Skeletal muscle tissue (tissue), 3 donors: ENCODE measurements at regions not wholly inside any gene's neighbourhood (a gene's known extent, or its start where the extent isn't known, plus 50 kb on each side); places are given as distances from the start of the nearest gene placed in this dataset.

Experiments
- H3K27ac ChIP-seq: one replicate; pipeline ENCODE4 v1.7.0; 2013; ENCODE audit warnings: mild to moderate bottlenecking, low read depth, low read length, inconsistent platforms
- H3K27me3 ChIP-seq, 3 donors: one replicate each; pipeline ENCODE4 v1.7.0; 2013; ENCODE audit warnings: low read length in 3 of 3; ENCODE audit not compliant: control insufficient read depth in 3 of 3, insufficient read depth in 3 of 3
- H3K36me3 ChIP-seq, 3 donors: one replicate each; pipeline ENCODE4 v1.7.0; 2013; ENCODE audit warnings: low read length in 3 of 3; ENCODE audit not compliant: control insufficient read depth in 3 of 3, insufficient read depth in 3 of 3
- H3K4me1 ChIP-seq, 3 donors: one replicate each; pipeline ENCODE4 v1.7.0; 2013; ENCODE audit warnings: low read length in 3 of 3, mild to moderate bottlenecking in 3 of 3; ENCODE audit not compliant: control insufficient read depth in 3 of 3, insufficient read depth in 3 of 3
- H3K4me3 ChIP-seq, 3 donors: one replicate each; pipeline ENCODE4 v1.7.0; 2013; ENCODE audit warnings: low read length in 3 of 3
- H3K9ac ChIP-seq, 3 donors: one replicate each; pipeline ENCODE4 v1.7.0; 2013; ENCODE audit warnings: low read length in 3 of 3, mild to moderate bottlenecking in 3 of 3, moderate library complexity in 2 of 3, low read depth in 1 of 3
- H3K9me3 ChIP-seq, 3 donors: one replicate each; pipeline ENCODE4 v1.7.0; 2013; ENCODE audit warnings: low read length in 3 of 3; ENCODE audit not compliant: control insufficient read depth in 3 of 3
- donor health status: Osteomylitis.

GRCh38 chr1:232403017-232403714 is 226.8 kb downstream of the SIPA1L2 start:
- no peak overlapping the region for H3K4me3 ChIP-seq
- H3K36me3 ChIP-seq, result peaks cover 12 to 30% (median 24%) of the 10 kb centered on the region in 3 donors
- H3K9ac ChIP-seq, result no peak overlapping the region
- no peaks in the 10 kb centered on the region for H3K9me3 ChIP-seq
- no peaks in the 10 kb centered on the region for H3K4me1 ChIP-seq
- no peaks in the 10 kb centered on the region for H3K27me3 ChIP-seq
- H3K27ac ChIP-seq, result no peak overlapping the region

DNA sequence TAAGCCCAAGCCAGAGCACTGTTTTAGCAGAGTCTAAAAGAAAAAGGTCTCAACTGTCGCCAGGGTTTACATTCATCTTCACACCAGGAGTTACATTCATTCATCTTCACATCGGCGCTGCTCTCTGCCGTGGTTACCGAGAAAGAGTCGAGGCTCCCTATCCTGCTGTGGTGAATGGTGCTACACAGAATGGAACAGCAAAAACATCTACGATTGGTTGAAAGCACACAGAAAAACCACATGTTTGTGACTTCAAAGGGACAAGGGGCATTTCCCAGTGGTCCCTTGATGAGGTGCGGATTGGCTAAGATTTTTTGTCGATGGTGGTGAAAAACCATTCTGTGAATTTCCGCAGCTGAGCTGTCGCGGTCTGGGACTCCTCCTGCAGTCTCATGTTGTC is 231.1 kb downstream of the SIPA1L2 start:
- H3K36me3 ChIP-seq, result peaks cover 12 to 30% (median 27%) of the 10 kb centered on the region in 3 donors
- no peaks in the 10 kb centered on the region for H3K4me1 ChIP-seq
- no peaks in the 10 kb centered on the region for H3K27me3 ChIP-seq
- no peak overlapping the region for H3K9ac ChIP-seq
- no peaks in the 10 kb centered on the region for H3K9me3 ChIP-seq
- no peak overlapping the region for H3K27ac ChIP-seq
- H3K4me3 ChIP-seq, result no peak overlapping the region

GRCh38 chr1:232393444-232394146 is 236.3 kb downstream of the SIPA1L2 start:
- H3K4me3 ChIP-seq, result no peak overlapping the region
- H3K9me3 ChIP-seq, result no peaks in the 10 kb centered on the region
- H3K9ac ChIP-seq, result no peak overlapping the region
- peaks cover 0 to 5% (median 1%) of the 10 kb centered on the region in 3 donors for H3K36me3 ChIP-seq
- no peaks in the 10 kb centered on the region for H3K27me3 ChIP-seq
- no peaks in the 10 kb centered on the region for H3K4me1 ChIP-seq
- H3K27ac ChIP-seq, result no peak overlapping the region

DNA sequence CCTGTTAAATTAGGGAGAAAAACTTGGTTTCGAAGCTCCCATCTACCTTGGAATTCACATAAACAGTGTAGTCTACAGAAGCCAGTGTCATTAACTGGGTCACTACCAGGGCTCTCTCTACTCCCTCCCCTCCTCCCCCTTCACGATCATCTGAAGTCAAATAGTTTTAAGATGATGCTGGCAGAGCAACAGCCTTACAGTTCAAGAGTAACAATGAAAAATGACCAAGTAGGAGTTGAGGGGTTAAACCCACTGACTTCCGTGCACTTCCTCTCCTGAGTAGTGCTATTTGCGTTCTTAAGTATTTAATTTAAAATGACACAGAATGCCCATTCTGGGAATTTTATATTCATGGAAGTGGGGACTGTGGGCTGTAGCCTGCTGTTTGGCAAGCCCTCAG is 236.9 kb downstream of the SIPA1L2 start:
- H3K36me3 ChIP-seq, result peaks cover 0 to 2% (median 0%) of the 10 kb centered on the region in 3 donors
- no peak overlapping the region for H3K9ac ChIP-seq
- no peaks in the 10 kb centered on the region for H3K9me3 ChIP-seq
- H3K4me3 ChIP-seq, result no peak overlapping the region
- no peak overlapping the region for H3K27ac ChIP-seq
- no peaks in the 10 kb centered on the region for H3K4me1 ChIP-seq
- no peaks in the 10 kb centered on the region for H3K27me3 ChIP-seq

DNA sequence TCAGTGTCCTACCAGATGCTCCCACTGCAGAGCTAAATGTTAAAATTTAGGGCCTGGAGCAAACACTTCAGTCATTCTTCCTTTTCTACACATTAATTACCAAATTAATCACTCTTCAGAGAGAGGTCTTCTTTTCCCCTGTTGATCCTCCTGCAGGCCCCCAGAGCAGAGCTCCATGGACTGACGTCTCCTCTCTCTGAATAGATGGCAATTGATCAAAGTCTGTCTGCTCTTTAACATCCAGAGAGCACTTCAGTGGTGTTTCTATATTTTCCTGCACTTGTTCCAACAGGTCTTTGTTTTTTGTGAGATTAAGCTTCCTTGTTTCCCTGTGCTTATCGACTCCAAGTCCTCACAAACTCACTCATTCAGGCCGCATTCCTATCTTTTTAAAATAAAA is 239.3 kb downstream of the SIPA1L2 start:
- Histone ChIP-seq H3K4me1 (peaks cover 0 to 3% (median 3%) of the 10 kb centered on the region in 3 donors), H3K36me3 (no peaks in the 10 kb centered on the region), H3K27me3 (no peaks in the 10 kb centered on the region), H3K27ac (no peak overlapping the region), H3K4me3 (no peak overlapping the region), H3K9me3 (no peaks in the 10 kb centered on the region), H3K9ac (no peak overlapping the region)

DNA sequence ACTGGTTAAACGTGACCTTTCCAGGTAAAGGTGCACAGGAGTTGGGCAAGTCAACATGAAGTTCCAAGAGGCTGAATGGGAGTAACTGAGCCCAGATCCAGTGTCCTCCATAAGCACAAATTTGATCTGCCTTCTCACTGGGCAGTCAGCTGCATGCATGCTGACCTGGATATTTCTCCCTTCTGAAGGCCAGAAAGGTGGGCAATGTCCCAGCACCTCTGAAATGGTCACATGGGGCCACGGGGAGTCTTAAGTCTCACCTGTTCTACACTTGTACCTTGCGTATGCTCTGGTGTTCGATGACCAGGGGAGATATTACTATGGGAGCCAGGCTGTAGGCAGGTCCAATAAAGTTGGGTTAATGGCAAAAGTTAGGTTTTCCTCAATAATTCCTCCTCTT is 240.2 kb downstream of the SIPA1L2 start:
- Histone ChIP-seq H3K27ac (no peak overlapping the region), H3K27me3 (no peaks in the 10 kb centered on the region), H3K9me3 (no peaks in the 10 kb centered on the region), H3K9ac (no peak overlapping the region), H3K36me3 (no peaks in the 10 kb centered on the region), H3K4me3 (no peak overlapping the region), H3K4me1 (peaks cover 0 to 3% (median 3%) of the 10 kb centered on the region in 3 donors)

GRCh38 chr1:232388363-232388762 is 241.6 kb downstream of the SIPA1L2 start:
- H3K36me3 ChIP-seq, result no peaks in the 10 kb centered on the region
- H3K27me3 ChIP-seq, result no peaks in the 10 kb centered on the region
- no peak overlapping the region for H3K9ac ChIP-seq
- no peak overlapping the region for H3K27ac ChIP-seq
- no peak overlapping the region for H3K4me3 ChIP-seq
- H3K4me1 ChIP-seq, result peaks cover 0 to 3% (median 3%) of the 10 kb centered on the region in 3 donors
- no peaks in the 10 kb centered on the region for H3K9me3 ChIP-seq

DNA sequence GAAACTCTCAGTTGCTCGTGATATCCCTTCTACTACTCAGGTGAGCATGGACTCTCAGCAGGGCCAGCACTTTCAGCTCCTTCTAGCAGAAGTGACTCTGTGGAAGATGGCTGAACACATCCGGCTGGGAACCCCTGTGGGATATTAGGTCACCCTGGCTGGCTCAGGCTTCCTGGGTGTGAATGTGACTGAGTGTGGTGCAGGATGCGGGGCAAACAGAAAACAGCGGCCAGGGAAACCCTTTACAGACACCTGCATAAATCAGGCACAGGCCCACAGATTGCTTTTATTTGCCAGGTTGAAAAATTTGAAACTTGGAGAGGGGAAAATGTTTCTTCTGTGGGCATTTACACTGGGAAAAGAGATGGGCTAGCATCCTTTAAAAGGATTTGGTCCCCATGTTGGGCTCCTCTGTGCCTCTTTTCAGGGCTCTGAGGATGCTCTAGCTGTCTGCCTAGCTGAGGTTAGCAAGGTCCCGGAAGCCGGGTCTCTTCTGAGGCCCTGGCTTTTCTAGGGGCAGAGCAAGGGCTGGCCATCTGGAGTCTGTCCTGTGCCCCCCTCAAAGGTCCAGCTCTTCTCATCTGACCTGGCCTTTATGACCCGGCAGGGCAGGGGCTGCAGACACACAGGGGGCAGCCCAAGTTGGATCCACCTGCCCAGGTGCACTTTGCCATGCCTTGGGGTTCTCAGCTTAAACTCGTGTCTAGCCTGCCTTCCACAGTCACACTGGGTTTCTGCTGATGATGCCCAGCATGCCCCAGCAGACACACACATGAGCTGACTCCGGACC is 243.0 kb downstream of the SIPA1L2 start:
- Histone ChIP-seq H3K27me3 (no peaks in the 10 kb centered on the region), H3K9me3 (no peaks in the 10 kb centered on the region), H3K27ac (no peak overlapping the region), H3K36me3 (no peaks in the 10 kb centered on the region), H3K4me3 (no peak overlapping the region), H3K9ac (no peak overlapping the region), H3K4me1 (peaks cover 0 to 3% (median 3%) of the 10 kb centered on the region in 3 donors)

- no peaks in the 10 kb centered on the region for H3K27me3 ChIP-seq
- H3K4me1 ChIP-seq, result peaks cover 0 to 3% (median 3%) of the 10 kb centered on the region in 3 donors
- no peak overlapping the region for H3K9ac ChIP-seq
- peak overlapping the region in 1 of 3 donors; percentile 13 for H3K4me3 ChIP-seq
- no peak overlapping the region for H3K27ac ChIP-seq
- no peaks in the 10 kb centered on the region for H3K36me3 ChIP-seq
- no peaks in the 10 kb centered on the region for H3K9me3 ChIP-seq
Observed at GRCh38 chr1:232386294-232386693, 243.6 kb downstream of the SIPA1L2 start.

- no peak overlapping the region for H3K4me3 ChIP-seq
- H3K9ac ChIP-seq, result no peak overlapping the region
- no peaks in the 10 kb centered on the region for H3K36me3 ChIP-seq
- H3K9me3 ChIP-seq, result no peaks in the 10 kb centered on the region
- H3K4me1 ChIP-seq, result peaks cover 0 to 3% (median 3%) of the 10 kb centered on the region in 3 donors
- H3K27ac ChIP-seq, result no peak overlapping the region
- H3K27me3 ChIP-seq, result no peaks in the 10 kb centered on the region
Observed at GRCh38 chr1:232385221-232385620, 244.7 kb downstream of the SIPA1L2 start.
